Subcutaneous abdominal adipose tissue (tissue), 5 donors: ENCODE measurements at regions not wholly inside any gene's neighbourhood (a gene's known extent, or its start where the extent isn't known, plus 50 kb on each side); places are given as distances from the start of the nearest gene placed in this dataset.

Experiments used
- H3K27ac ChIP-seq: one replicate; pipeline ENCODE4 v1.7.0; 2013; ENCODE audit warnings: low read depth, mild to moderate bottlenecking, inconsistent platforms, low read length, moderate library complexity
- H3K27me3 ChIP-seq, 5 donors: one replicate each; pipeline ENCODE4 v1.7.0; 2013; ENCODE audit warnings: low read length in 5 of 5, inconsistent platforms in 1 of 5; ENCODE audit not compliant: control insufficient read depth in 5 of 5, insufficient read depth in 4 of 5
- H3K36me3 ChIP-seq, 5 donors: one replicate each; pipeline ENCODE4 v1.7.0; 2013; ENCODE audit warnings: low read length in 5 of 5; ENCODE audit not compliant: control insufficient read depth in 5 of 5, insufficient read depth in 5 of 5
- H3K4me1 ChIP-seq, 5 donors: one replicate each; pipeline ENCODE4 v1.7.0; 2013; ENCODE audit warnings: low read length in 5 of 5, mild to moderate bottlenecking in 3 of 5, moderate library complexity in 1 of 5; ENCODE audit not compliant: control insufficient read depth in 5 of 5, insufficient read depth in 5 of 5
- H3K4me3 ChIP-seq, 5 donors: one replicate each; pipeline ENCODE4 v1.7.0; 2013; ENCODE audit warnings: low read length in 5 of 5, low read depth in 1 of 5
- H3K9ac ChIP-seq, 5 donors: one replicate each; pipeline ENCODE4 v1.7.0; 2013; ENCODE audit warnings: low read length in 5 of 5, mild to moderate bottlenecking in 4 of 5, moderate library complexity in 3 of 5
- H3K9me3 ChIP-seq, 5 donors: one replicate each; pipeline ENCODE4 v1.7.0; 2013; ENCODE audit warnings: low read length in 5 of 5; ENCODE audit not compliant: control insufficient read depth in 5 of 5
- donor health status: healthy.
- donor health status: healthy.
- donor health status: healthy.
- donor health status: healthy.
- donor health status: healthy.

- no peaks in the 10 kb centered on the region for H3K27me3 ChIP-seq
- peaks cover 0 to 38% (median 11%) of the 10 kb centered on the region in 5 donors for H3K36me3 ChIP-seq
- no peak overlapping the region for H3K4me3 ChIP-seq
- H3K27ac ChIP-seq, result no peak overlapping the region
- peaks cover 0 to 7% (median 0%) of the 10 kb centered on the region in 5 donors for H3K4me1 ChIP-seq
- no peaks in the 10 kb centered on the region for H3K9me3 ChIP-seq
- H3K9ac ChIP-seq, result no peak overlapping the region
These were observed 60.7 kb downstream of the TET3 start for GRCh38 chr2:74045454-74045853.

GRCh38 chr2:74046441-74046840, 61.7 kb downstream of the TET3 start:
- peaks cover 0 to 38% (median 11%) of the 10 kb centered on the region in 5 donors for H3K36me3 ChIP-seq
- no peaks in the 10 kb centered on the region for H3K4me1 ChIP-seq
- no peak overlapping the region for H3K9ac ChIP-seq
- H3K9me3 ChIP-seq, result no peaks in the 10 kb centered on the region
- H3K27ac ChIP-seq, result no peak overlapping the region
- no peaks in the 10 kb centered on the region for H3K27me3 ChIP-seq
- H3K4me3 ChIP-seq, result no peak overlapping the region

- no peak overlapping the region for H3K9ac ChIP-seq
- H3K4me3 ChIP-seq, result no peak overlapping the region
- no peaks in the 10 kb centered on the region for H3K4me1 ChIP-seq
- no peaks in the 10 kb centered on the region for H3K27me3 ChIP-seq
- H3K36me3 ChIP-seq, result peaks cover 0 to 38% (median 11%) of the 10 kb centered on the region in 5 donors
- no peak overlapping the region for H3K27ac ChIP-seq
- H3K9me3 ChIP-seq, result no peaks in the 10 kb centered on the region
These were observed 62.4 kb downstream of the TET3 start for GRCh38 chr2:74047152-74047551.

GRCh38 chr2:74048147-74048546, 63.4 kb downstream of the TET3 start:
- no peaks in the 10 kb centered on the region for H3K4me1 ChIP-seq
- H3K9ac ChIP-seq, result no peak overlapping the region
- H3K36me3 ChIP-seq, result peaks cover 0 to 38% (median 11%) of the 10 kb centered on the region in 5 donors
- H3K27ac ChIP-seq, result no peak overlapping the region
- H3K4me3 ChIP-seq, result no peak overlapping the region
- no peaks in the 10 kb centered on the region for H3K9me3 ChIP-seq
- H3K27me3 ChIP-seq, result no peaks in the 10 kb centered on the region

GRCh38 chr2:74048843-74049519, 64.3 kb downstream of the TET3 start:
- Histone ChIP-seq H3K4me3 (no peak overlapping the region), H3K27me3 (no peaks in the 10 kb centered on the region), H3K4me1 (no peaks in the 10 kb centered on the region), H3K36me3 (peaks cover 0 to 38% (median 11%) of the 10 kb centered on the region in 5 donors), H3K9ac (no peak overlapping the region), H3K9me3 (no peaks in the 10 kb centered on the region), H3K27ac (no peak overlapping the region)

GRCh38 chr2:74050151-74050550, 65.4 kb downstream of the TET3 start:
- H3K9me3 ChIP-seq, result no peaks in the 10 kb centered on the region

GRCh38 chr2:74051504-74051903, 66.8 kb downstream of the TET3 start:
- Histone ChIP-seq H3K36me3 (peaks cover 0 to 34% (median 8%) of the 10 kb centered on the region in 5 donors), H3K4me3 (no peak overlapping the region), H3K27ac (no peak overlapping the region), H3K27me3 (no peaks in the 10 kb centered on the region), H3K4me1 (no peaks in the 10 kb centered on the region), H3K9ac (no peak overlapping the region), H3K9me3 (no peaks in the 10 kb centered on the region)

More at GRCh38 chr2:74050151-74050550, 65.4 kb downstream of the TET3 start:
- Histone ChIP-seq H3K36me3 (peaks cover 0 to 38% (median 11%) of the 10 kb centered on the region in 5 donors), H3K27ac (no peak overlapping the region), H3K9ac (no peak overlapping the region), H3K4me1 (no peaks in the 10 kb centered on the region), H3K27me3 (no peaks in the 10 kb centered on the region), H3K4me3 (no peak overlapping the region)

- no peaks in the 10 kb centered on the region for H3K4me1 ChIP-seq
- H3K9ac ChIP-seq, result no peak overlapping the region
- H3K9me3 ChIP-seq, result no peaks in the 10 kb centered on the region
- H3K36me3 ChIP-seq, result peaks cover 0 to 19% (median 0%) of the 10 kb centered on the region in 5 donors
- no peak overlapping the region for H3K4me3 ChIP-seq
- no peaks in the 10 kb centered on the region for H3K27me3 ChIP-seq
- no peak overlapping the region for H3K27ac ChIP-seq
These were observed 68.3 kb downstream of the TET3 start for GRCh38 chr2:74052732-74053710.

- Histone ChIP-seq H3K9ac (no peak overlapping the region), H3K27ac (no peak overlapping the region), H3K36me3 (peaks cover 0 to 8% (median 0%) of the 10 kb centered on the region in 5 donors), H3K4me3 (no peak overlapping the region), H3K9me3 (no peaks in the 10 kb centered on the region), H3K4me1 (no peaks in the 10 kb centered on the region), H3K27me3 (no peaks in the 10 kb centered on the region)
These were observed 69.4 kb downstream of the TET3 start for GRCh38 chr2:74053959-74054715.
